Activated T-cell treated with anti-CD3 and anti-CD28 coated beads, Interleukin-2, amount 50 U/mL, for 4 hours (primary cell): ENCODE measurements at regions not wholly inside any gene's neighbourhood (a gene's known extent, or its start where the extent isn't known, plus 50 kb on each side); places are given as distances from the start of the nearest gene placed in this dataset.

Experiments used
- ATAC-seq, 2 donors: fragments of 200-7000 bp; cut with Tn5 transposase; one replicate each; pipeline ENCODE4 v1.10.0; 2021
- DNase-seq: peaks from one replicate; pipeline ENCODE4 v3.0.0-alpha.2; 2020
- H3K27me3 Mint-ChIP-seq: one replicate; pipeline ENCODE4 v1.8.0; 2021; ENCODE audit warnings: low read depth, mixed read lengths
- H3K36me3 Mint-ChIP-seq: one replicate; pipeline ENCODE4 v1.8.0; 2022; ENCODE audit warnings: mixed read lengths; ENCODE audit not compliant: insufficient read depth
- H3K4me1 Mint-ChIP-seq: one replicate; pipeline ENCODE4 v1.8.0; 2021; ENCODE audit warnings: low read depth, mixed read lengths
- H3K4me3 Mint-ChIP-seq: one replicate; pipeline ENCODE4 v1.8.0; 2021; ENCODE audit warnings: mild to moderate bottlenecking, moderate library complexity, mixed read lengths
- H3K9me3 Mint-ChIP-seq: one replicate; pipeline ENCODE4 v1.8.0; 2021; ENCODE audit warnings: mixed read lengths

GRCh38 chr13:63323441-63323840 lies 1907.8 kb upstream of the PCDH20 start:
- DNase-seq (no peak), ATAC-seq (no peak)
- H3K9me3 Mint-ChIP-seq = peaks cover 4% of the 10 kb centered on the region
- no peaks in the 10 kb centered on the region for H3K27me3 Mint-ChIP-seq
- H3K4me3 Mint-ChIP-seq = no peak overlapping the region
- no peaks in the 10 kb centered on the region for H3K4me1 Mint-ChIP-seq
- no peaks in the 10 kb centered on the region for H3K36me3 Mint-ChIP-seq

- ATAC-seq = no peak
- Mint-ChIP-seq H3K9me3 (peaks cover 16% of the 10 kb centered on the region), H3K4me1 (no peaks in the 10 kb centered on the region), H3K4me3 (no peak overlapping the region), H3K36me3 (no peaks in the 10 kb centered on the region), H3K27me3 (no peaks in the 10 kb centered on the region)
- DNase-seq = no peak
Measured at GRCh38 chr13:63311587-63311986, 1895.9 kb upstream of the PCDH20 start.

DNA sequence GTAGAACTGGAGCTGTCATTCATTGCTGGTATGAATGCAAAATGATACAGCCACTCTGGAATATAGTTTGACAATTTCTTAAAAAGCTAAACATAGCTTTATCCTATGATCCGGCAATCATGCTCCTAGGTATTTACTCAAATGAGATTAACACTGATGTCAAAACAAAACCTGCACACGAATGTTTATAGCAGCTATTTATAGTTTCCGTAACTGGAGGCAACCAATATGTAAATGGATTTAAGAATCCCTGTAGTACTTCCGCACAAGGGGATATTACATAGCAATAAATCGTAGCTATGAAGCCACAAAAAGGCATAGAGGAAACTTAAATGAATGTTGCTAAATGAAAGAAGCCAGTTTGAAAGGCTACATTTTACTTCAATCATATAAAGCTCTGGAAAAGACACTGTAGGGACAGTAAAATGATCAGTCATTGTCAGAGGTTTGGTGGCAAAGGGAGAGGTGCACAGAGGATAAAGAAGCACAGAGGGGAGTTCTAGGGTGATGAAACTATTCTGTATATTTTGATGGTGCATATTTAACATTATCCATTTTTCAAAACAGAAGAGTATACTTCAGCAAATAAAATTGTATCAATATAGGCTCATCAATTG lies 1893.0 kb upstream of the PCDH20 start:
- Mint-ChIP-seq H3K9me3 (peaks cover 21% of the 10 kb centered on the region), H3K36me3 (no peaks in the 10 kb centered on the region), H3K27me3 (no peaks in the 10 kb centered on the region), H3K4me1 (no peaks in the 10 kb centered on the region), H3K4me3 (no peak overlapping the region)
- DNase-seq (no peak), ATAC-seq (no peak)

DNA sequence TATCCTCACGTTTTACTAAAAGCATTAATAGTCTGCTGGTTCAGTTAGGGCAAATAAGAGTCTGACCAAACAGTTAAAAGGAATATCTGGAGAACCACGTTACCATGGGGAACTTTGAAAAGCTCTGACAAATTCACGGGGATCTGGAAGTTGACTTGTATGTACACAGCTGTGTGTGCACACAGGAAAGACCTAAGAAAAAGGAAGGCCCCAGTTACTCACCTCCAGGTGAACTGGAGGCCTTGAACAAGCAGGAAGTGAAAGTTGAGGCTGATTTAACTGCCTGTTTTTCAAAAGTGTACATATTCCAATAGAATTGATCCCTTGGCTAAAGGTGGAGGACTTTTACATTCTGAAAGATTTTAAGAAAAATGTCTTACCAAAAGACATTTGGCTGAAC lies 1891.6 kb upstream of the PCDH20 start:
- Mint-ChIP-seq H3K4me3 (no peak overlapping the region), H3K36me3 (no peaks in the 10 kb centered on the region), H3K4me1 (no peaks in the 10 kb centered on the region), H3K27me3 (no peaks in the 10 kb centered on the region), H3K9me3 (peaks cover 19% of the 10 kb centered on the region)
- ATAC-seq = no peak
- DNase-seq = no peak

DNA sequence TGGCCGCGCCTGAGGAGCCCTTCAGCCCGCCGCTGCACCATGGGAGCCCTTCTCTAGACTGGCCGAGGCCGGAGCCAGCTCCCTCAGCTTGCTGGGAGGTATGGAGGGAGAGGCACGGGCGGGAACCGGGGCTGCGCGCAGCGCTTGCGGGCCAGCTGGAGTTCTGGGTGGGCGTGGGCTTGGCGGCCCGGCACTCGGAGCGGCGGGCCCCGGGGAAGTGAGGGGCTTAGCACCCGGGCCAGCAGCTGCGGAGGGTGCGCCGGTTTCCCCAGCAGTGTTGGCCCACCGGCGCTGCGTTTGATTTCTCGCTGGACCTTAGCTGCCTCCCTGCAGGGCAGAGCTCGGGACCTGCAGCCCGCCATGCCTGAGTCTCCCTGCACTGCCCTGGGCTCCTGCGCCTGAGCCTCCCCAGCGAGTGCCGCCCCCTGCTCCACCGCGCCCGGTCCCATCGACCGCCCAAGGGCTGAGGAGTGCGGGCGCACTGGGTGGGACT lies 1890.0 kb upstream of the PCDH20 start:
- no peaks in the 10 kb centered on the region for H3K36me3 Mint-ChIP-seq
- no peak for ATAC-seq
- H3K4me3 Mint-ChIP-seq = no peak overlapping the region
- peaks cover 18% of the 10 kb centered on the region for H3K9me3 Mint-ChIP-seq
- no peaks in the 10 kb centered on the region for H3K27me3 Mint-ChIP-seq
- DNase-seq = no peak
- H3K4me1 Mint-ChIP-seq = no peaks in the 10 kb centered on the region

GRCh38 chr13:63304497-63304896 lies 1888.8 kb upstream of the PCDH20 start:
- Mint-ChIP-seq H3K27me3 (no peaks in the 10 kb centered on the region), H3K36me3 (no peaks in the 10 kb centered on the region), H3K4me3 (no peak overlapping the region), H3K4me1 (no peaks in the 10 kb centered on the region), H3K9me3 (peaks cover 18% of the 10 kb centered on the region)
- ATAC-seq (no peak), DNase-seq (no peak)

DNA sequence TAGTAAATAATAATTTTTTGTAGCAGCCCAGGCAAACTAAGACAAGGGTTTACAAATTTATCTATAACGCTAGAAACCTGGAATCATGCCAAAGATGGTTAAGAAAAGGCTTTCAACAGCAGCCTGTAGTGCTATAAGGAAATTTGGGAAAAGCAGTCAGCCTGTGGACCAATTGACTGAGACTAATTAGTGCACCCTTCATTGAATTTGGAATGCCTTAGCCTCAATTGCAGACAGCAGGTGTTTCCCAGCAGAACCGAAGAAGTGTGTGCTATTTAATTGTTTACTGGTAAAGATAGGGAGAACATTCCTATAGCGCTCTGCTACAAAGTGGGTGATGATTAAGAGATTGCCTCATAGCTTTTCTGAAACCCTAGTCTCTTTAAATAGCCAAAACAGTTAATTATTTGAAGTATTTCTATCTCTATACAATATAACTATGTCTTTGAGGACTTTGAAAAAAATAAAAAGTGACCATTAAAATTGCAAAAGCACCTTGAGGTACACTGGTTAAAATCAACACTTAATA lies 1884.3 kb upstream of the PCDH20 start:
- Mint-ChIP-seq H3K4me1 (no peaks in the 10 kb centered on the region), H3K36me3 (no peaks in the 10 kb centered on the region), H3K4me3 (no peak overlapping the region), H3K27me3 (no peaks in the 10 kb centered on the region), H3K9me3 (peaks cover 4% of the 10 kb centered on the region)
- DNase-seq (no peak), ATAC-seq (no peak)

DNA sequence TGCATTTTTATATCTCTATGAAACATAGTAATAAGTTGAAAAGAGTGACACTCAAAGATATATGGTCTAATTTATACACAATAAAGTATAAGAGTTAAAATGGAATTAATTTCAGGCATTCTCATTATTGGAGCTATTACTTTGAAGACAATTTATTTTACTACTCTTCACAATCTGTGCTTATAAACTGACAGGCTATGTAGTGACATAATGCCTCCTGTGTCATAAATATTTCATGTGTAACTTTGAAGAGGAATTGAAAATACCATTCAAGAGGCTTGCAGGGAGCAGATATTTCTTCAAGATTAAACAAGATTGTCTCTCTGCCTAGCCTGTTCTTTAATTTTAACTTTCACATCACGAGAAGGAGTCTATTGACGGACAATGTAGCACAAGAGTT lies 1881.5 kb upstream of the PCDH20 start:
- H3K4me3 Mint-ChIP-seq = no peak overlapping the region
- no peaks in the 10 kb centered on the region for H3K36me3 Mint-ChIP-seq
- ATAC-seq (no peak), DNase-seq (no peak)
- H3K9me3 Mint-ChIP-seq = peaks cover 4% of the 10 kb centered on the region
- no peaks in the 10 kb centered on the region for H3K27me3 Mint-ChIP-seq
- no peaks in the 10 kb centered on the region for H3K4me1 Mint-ChIP-seq

GRCh38 chr13:63291701-63292100 lies 1876.1 kb upstream of the PCDH20 start:
- DNase-seq (no peak), ATAC-seq (no peak)
- H3K4me1 Mint-ChIP-seq = no peaks in the 10 kb centered on the region
- peaks cover 4% of the 10 kb centered on the region for H3K9me3 Mint-ChIP-seq
- H3K4me3 Mint-ChIP-seq = no peak overlapping the region
- no peaks in the 10 kb centered on the region for H3K27me3 Mint-ChIP-seq
- H3K36me3 Mint-ChIP-seq = no peaks in the 10 kb centered on the region

DNA sequence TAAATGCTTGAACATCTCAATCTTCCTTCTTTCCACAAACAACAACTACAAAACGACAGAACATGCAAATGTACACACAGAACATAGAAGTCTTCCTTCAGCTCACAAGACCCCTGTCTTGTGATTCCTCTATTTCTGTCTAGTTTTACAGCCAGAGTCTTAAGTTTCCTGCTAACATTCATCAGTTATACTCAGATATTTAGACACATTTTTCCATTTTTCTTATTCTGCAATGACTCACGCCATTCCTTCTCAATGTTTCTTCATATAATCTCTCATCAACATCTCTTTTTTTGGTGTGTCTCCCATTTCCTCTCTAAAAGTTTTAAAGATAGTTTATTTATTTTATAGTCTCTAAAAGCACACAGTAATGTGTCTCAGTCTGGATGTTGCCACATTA lies 1872.9 kb upstream of the PCDH20 start:
- no peaks in the 10 kb centered on the region for H3K36me3 Mint-ChIP-seq
- no peak overlapping the region for H3K4me3 Mint-ChIP-seq
- H3K27me3 Mint-ChIP-seq = no peaks in the 10 kb centered on the region
- H3K4me1 Mint-ChIP-seq = no peaks in the 10 kb centered on the region
- peaks cover 15% of the 10 kb centered on the region for H3K9me3 Mint-ChIP-seq
- ATAC-seq (no peak), DNase-seq (no peak)

DNA sequence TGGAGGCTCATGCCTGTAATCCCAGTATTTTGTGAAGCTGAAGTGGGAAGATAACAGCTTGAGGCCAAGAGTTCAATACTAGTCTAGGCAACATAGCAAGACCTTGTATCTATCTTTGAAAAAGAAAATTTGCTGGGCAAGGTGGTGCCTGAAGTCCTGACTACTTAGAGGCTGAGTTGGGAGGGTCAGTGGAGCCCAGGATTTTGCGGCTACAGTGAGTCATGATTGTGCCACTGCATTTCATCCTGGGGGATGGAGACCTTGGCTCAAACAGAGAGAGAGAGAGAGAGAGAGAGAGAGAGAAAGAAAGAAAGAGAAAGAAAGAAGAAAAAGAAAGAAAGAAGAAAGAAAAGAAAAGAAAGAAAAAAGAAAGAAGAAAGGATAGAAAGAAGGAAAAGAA lies 1872.3 kb upstream of the PCDH20 start:
- Mint-ChIP-seq H3K9me3 (peaks cover 21% of the 10 kb centered on the region), H3K4me1 (no peaks in the 10 kb centered on the region), H3K4me3 (no peak overlapping the region), H3K27me3 (no peaks in the 10 kb centered on the region), H3K36me3 (no peaks in the 10 kb centered on the region)
- DNase-seq (no peak), ATAC-seq (no peak)

GRCh38 chr13:63285426-63285825 lies 1869.8 kb upstream of the PCDH20 start:
- Mint-ChIP-seq H3K4me3 (no peak overlapping the region), H3K36me3 (no peaks in the 10 kb centered on the region), H3K9me3 (peaks cover 17% of the 10 kb centered on the region), H3K27me3 (no peaks in the 10 kb centered on the region), H3K4me1 (no peaks in the 10 kb centered on the region)
- no peak for ATAC-seq
- no peak for DNase-seq

DNA sequence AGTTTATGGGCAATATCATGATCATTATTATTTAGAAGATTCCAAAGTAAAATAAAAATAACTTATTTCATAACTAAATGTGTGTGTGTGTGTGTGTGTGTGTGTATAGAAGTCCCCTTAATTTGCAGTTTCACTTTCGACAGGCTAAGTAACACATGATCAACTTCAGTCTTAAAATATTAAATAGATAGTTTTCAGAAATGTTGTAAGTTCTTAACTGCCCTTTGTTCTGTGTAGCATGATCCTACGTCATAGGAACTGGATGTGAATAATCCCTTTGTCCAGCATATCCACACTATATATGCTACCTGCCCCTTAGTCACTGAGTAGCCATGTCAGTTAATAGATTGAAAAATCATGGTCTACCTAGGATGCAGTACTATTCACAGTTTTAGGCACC lies 1863.5 kb upstream of the PCDH20 start:
- H3K36me3 Mint-ChIP-seq = no peaks in the 10 kb centered on the region
- no peak overlapping the region for H3K4me3 Mint-ChIP-seq
- no peaks in the 10 kb centered on the region for H3K4me1 Mint-ChIP-seq
- no peak for DNase-seq
- H3K27me3 Mint-ChIP-seq = no peaks in the 10 kb centered on the region
- no peak for ATAC-seq
- H3K9me3 Mint-ChIP-seq = peaks cover 17% of the 10 kb centered on the region

- ATAC-seq (no peak), DNase-seq (no peak)
- Mint-ChIP-seq H3K9me3 (peaks cover 9% of the 10 kb centered on the region), H3K36me3 (no peaks in the 10 kb centered on the region), H3K4me1 (no peaks in the 10 kb centered on the region), H3K27me3 (no peaks in the 10 kb centered on the region), H3K4me3 (no peak overlapping the region)
Measured at GRCh38 chr13:63274772-63275171, 1859.1 kb upstream of the PCDH20 start.

GRCh38 chr13:63249411-63250187 lies 1834.0 kb upstream of the PCDH20 start:
- H3K4me1 Mint-ChIP-seq = no peaks in the 10 kb centered on the region
- H3K36me3 Mint-ChIP-seq = no peaks in the 10 kb centered on the region
- ATAC-seq (no peak), DNase-seq (no peak)
- H3K27me3 Mint-ChIP-seq = no peaks in the 10 kb centered on the region
- no peak overlapping the region for H3K4me3 Mint-ChIP-seq
- peaks cover 12% of the 10 kb centered on the region for H3K9me3 Mint-ChIP-seq
